Brain microvascular endothelial cell (primary cell): ENCODE measurements at regions not wholly inside any gene's neighbourhood (a gene's known extent, or its start where the extent isn't known, plus 50 kb on each side); places are given as distances from the start of the nearest gene placed in this dataset.
A peak's percentile ranks its signal among the peaks of the same experiment; 100 is the strongest.

Experiments used
- DNase-seq: peaks from one replicate; pipeline ENCODE4 v3.0.0-alpha.2; 2020
- H3K27ac ChIP-seq: fragments of 250-450 bp; sonication (Bioruptor Pico); 2 replicates; pipeline ENCODE4 v1.5.1; 2020; ENCODE audit warnings: mild to moderate bottlenecking, moderate library complexity
- H3K27me3 ChIP-seq: fragments of 250-450 bp; sonication (Bioruptor Pico); replicated peaks from 2 replicates; pipeline ENCODE4 v1.5.1; 2020; ENCODE audit warnings: mild to moderate bottlenecking
- H3K36me3 ChIP-seq: fragments of 250-450 bp; sonication (Bioruptor Pico); replicated peaks from 2 replicates; pipeline ENCODE4 v1.5.1; 2020; ENCODE audit warnings: mild to moderate bottlenecking
- H3K4me3 ChIP-seq: 2 replicates; pipeline ENCODE4 v1.5.1; 2011; ENCODE audit warnings: low read depth, mild to moderate bottlenecking, control low read depth, low read length, moderate library complexity
- in situ Hi-C: cut with HindIII; loops from 2 replicates; pipeline ENCODE4 v1.10.0; 2017; ENCODE audit warnings: low sequenced_read_pairs, low pct_ligation_motif_present
- TF ChIP-seq, protein P1 (sequence below): IDR thresholded peaks from 2 replicates; pipeline ENCODE4 v1.5.1; 2011; ENCODE audit warnings: low read depth, mild to moderate bottlenecking, moderate library complexity, low read length, control low read depth, inconsistent platforms; ENCODE audit errors: missing control alignments

DNA sequence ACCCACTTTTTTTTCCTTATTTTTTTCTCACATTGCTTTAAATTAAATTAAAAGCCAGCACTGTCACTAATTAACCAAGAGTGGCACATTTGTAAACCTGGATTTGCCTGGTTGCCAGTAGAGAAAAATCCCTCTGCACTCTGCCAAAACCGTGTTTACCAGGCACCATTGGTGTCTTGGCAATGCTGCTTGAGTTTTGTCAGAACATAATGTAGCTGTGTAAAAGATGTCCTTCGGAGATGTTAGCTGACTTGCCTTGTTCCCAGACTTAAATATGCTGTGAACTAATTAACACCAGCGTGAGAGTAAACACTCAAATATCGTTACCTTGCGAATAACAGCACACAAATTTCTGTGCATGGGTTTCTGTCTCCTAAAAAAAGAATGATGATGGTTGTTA is 694.9 kb upstream of the ID4 start:
- H3K36me3 ChIP-seq = no peaks in the 10 kb centered on the region
- in situ Hi-C loops = no loop called here
- TF ChIP-seq, protein P1, sequence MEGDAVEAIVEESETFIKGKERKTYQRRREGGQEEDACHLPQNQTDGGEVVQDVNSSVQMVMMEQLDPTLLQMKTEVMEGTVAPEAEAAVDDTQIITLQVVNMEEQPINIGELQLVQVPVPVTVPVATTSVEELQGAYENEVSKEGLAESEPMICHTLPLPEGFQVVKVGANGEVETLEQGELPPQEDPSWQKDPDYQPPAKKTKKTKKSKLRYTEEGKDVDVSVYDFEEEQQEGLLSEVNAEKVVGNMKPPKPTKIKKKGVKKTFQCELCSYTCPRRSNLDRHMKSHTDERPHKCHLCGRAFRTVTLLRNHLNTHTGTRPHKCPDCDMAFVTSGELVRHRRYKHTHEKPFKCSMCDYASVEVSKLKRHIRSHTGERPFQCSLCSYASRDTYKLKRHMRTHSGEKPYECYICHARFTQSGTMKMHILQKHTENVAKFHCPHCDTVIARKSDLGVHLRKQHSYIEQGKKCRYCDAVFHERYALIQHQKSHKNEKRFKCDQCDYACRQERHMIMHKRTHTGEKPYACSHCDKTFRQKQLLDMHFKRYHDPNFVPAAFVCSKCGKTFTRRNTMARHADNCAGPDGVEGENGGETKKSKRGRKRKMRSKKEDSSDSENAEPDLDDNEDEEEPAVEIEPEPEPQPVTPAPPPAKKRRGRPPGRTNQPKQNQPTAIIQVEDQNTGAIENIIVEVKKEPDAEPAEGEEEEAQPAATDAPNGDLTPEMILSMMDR = no peak

DNA sequence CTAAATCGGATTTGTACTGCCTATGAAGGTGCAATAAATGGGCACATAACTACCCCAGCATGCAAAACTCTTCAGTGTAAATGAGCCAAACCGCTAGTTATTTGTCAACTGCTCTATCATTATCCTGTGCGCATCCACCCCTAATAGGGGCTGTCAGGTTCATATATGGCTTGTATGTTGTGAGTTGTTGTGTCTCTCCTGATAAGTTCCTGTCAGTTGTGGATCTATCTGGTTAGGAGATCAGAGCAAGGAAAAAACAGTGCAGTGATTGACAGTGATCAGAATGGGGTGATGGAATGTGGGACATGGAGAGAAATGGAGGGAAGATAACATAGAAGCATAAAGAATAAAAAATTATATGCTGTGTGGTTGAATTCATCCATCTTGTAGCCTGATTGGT is 686.9 kb upstream of the ID4 start:
- in situ Hi-C loops = no loop called here
- Histone ChIP-seq H3K27me3 (no peaks in the 10 kb centered on the region), H3K27ac (no peak overlapping the region), H3K4me3 (no peak overlapping the region), H3K36me3 (no peaks in the 10 kb centered on the region)
- no peak for DNase-seq
- TF ChIP-seq, protein P1 = no peak

More for the DNA sequence above, 694.9 kb upstream of the ID4 start:
- DNase-seq = no peak
- Histone ChIP-seq H3K27ac (no peak overlapping the region), H3K4me3 (no peak overlapping the region), H3K27me3 (no peaks in the 10 kb centered on the region)

DNA sequence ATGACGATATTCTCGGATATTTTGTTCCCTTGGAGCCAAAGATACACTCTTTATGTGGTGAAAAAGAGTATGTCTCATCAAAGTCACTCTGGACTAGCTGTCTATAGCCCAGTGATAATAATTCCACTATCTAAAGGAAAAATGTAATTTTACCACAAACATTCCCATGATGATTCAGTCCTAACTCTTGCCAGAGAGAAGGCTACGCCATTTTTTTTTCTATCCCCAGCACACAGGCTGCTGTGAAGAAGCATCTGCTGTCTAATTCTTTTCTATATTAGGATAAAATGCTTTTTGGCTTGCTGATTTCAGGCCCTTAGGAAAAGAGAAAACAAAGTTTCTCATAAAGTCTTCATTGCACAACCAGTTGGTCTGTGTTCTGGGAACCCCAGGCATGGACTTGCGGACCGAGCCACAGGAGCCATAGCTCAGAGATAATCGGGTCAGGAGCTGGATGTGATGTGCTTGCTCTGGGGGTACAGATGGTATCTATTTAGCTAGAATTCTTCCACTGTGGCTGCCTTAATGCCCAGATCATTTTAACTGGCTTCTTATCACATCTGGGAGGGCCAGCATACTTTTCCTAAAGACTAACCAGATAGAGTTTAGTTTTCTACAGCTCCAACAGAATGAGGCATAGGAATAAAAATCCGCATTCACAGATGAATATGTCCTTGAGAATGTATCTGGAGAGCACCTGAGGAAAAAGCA is 683.7 kb upstream of the ID4 start:
- Histone ChIP-seq H3K36me3 (no peaks in the 10 kb centered on the region), H3K27me3 (no peaks in the 10 kb centered on the region), H3K27ac (peak overlapping the region; percentile 88), H3K4me3 (no peak overlapping the region)
- DNase-seq = peak; percentile 76
- in situ Hi-C loops = no loop called here
- TF ChIP-seq, protein P1 = no peak

DNA sequence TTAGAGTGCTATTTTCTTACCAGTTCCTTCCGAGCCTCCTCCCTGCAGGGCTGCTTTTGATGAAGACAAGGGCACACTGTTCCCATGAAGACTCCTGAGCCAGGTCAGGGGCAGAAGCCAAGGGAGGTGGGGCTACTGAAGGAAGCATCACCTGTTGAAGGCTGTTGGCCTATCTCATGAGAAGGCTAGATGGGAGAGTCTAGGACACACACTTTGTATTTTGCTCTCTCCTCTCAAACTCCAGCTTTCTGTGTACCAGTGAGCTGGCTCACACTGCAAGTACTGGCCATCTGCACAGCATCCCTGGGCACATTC is 683.2 kb upstream of the ID4 start:
- Histone ChIP-seq H3K36me3 (no peaks in the 10 kb centered on the region), H3K4me3 (no peak overlapping the region), H3K27ac (peak overlapping the region; percentile 88), H3K27me3 (no peaks in the 10 kb centered on the region)
- DNase-seq = no peak
- in situ Hi-C loops = no loop called here
- TF ChIP-seq, protein P1 = no peak

DNA sequence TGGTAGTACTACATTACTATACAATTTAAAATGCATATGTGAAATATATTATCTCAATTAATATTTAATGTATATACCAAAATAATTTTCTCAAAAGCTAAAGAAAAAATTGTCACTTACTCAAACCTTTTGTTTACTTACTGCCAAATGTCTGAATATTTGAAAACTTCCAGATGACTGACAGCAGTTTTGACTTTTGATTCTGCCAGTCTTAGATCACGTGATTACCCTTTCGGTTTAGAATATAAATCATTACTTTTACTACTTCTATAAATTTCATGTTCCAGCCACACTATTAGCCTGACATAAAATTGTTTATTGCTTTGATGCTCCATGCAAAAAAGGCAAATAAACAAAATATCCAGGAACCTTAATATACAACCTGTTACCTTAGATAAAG is 680.7 kb upstream of the ID4 start:
- H3K27ac ChIP-seq = no peak overlapping the region
- H3K36me3 ChIP-seq = no peaks in the 10 kb centered on the region
- in situ Hi-C loops = no loop called here
- H3K27me3 ChIP-seq = no peaks in the 10 kb centered on the region
- DNase-seq = no peak
- no peak overlapping the region for H3K4me3 ChIP-seq
- TF ChIP-seq, protein P1 = no peak

DNA sequence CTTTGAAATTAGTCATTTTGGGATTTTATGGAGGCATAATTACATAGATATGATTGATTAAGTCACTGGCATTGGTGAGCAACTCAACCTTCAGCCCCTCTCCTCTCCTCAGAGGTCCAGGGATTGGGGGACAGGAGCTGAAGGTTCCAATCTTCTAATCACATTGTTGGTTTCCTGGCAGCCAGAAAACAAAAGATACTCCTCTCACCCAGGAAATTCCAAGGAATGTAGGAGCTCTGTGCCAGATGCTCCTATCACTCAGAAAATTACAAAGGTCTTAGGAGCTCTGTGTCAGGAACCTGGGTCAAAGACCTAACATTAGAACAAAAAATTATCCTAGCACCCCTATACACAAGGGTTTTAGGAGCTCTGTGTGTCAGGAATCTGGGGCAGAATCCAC is 679.7 kb upstream of the ID4 start:
- H3K36me3 ChIP-seq = no peaks in the 10 kb centered on the region
- no peaks in the 10 kb centered on the region for H3K27me3 ChIP-seq
- H3K27ac ChIP-seq = no peak overlapping the region
- no peak for DNase-seq
- no peak overlapping the region for H3K4me3 ChIP-seq
- TF ChIP-seq, protein P1 = no peak
- in situ Hi-C loops = no loop called here
